Progenitor cell of endocrine pancreas (in vitro differentiated cells): ENCODE measurements at regions not wholly inside any gene's neighbourhood (a gene's known extent, or its start where the extent isn't known, plus 50 kb on each side); places are given as distances from the start of the nearest gene placed in this dataset.

Experiments used
- DNase-seq: peaks from one replicate; pipeline ENCODE4 v3.0.0; 2021; ENCODE audit warnings: low spot score; ENCODE audit not compliant: unreplicated experiment
- H3K27ac Mint-ChIP-seq: 2 replicates; pipeline ENCODE4 v1.8.0; 2021; ENCODE audit warnings: mild to moderate bottlenecking, moderate library complexity, mixed read lengths
- H3K27me3 Mint-ChIP-seq: 2 replicates; pipeline ENCODE4 v1.8.0; 2021; ENCODE audit warnings: mixed read lengths
- H3K36me3 Mint-ChIP-seq: 2 replicates; pipeline ENCODE4 v1.8.0; 2022; ENCODE audit warnings: mixed read lengths; ENCODE audit not compliant: insufficient read depth
- H3K4me1 Mint-ChIP-seq: 2 replicates; pipeline ENCODE4 v1.8.0; 2021; ENCODE audit warnings: low read depth, mixed read lengths
- H3K4me3 Mint-ChIP-seq: 2 replicates; pipeline ENCODE4 v1.8.0; 2021; ENCODE audit warnings: low read depth, mild to moderate bottlenecking, moderate library complexity, mixed read lengths
- H3K9me3 Mint-ChIP-seq: 2 replicates; pipeline ENCODE4 v1.8.0; 2021; ENCODE audit warnings: low read depth, mixed read lengths
- TF ChIP-seq, protein P1 (sequence below): fragments of 200-600 bp; sonication (generic); IDR thresholded peaks from one replicate; pipeline ENCODE4 v1.5.0; 2021; ENCODE audit warnings: antibody characterized with exemption, mild to moderate bottlenecking; ENCODE audit not compliant: unreplicated experiment

DNA sequence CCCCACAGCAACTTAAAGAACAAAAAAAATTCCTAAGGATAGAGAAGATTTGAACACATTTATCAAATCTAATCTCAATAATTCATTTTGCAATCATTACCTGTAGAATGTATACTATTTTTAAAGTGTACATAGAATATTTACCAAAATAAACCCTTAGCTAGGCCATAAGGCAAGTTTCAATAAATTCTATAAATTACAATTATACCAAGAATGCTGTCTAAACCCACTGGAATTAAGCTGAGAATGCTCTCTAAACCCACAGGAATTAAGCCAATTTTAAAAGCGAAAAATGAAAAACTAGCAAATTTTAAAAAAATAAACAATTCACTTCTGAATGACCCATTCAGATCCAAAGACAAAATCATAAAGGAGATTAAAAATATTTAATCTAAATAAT, 540.4 kb upstream of the NBEA start:
- H3K4me3 Mint-ChIP-seq: no peak overlapping the region
- H3K4me1 Mint-ChIP-seq: no peaks in the 10 kb centered on the region
- peaks cover 8% of the 10 kb centered on the region for H3K9me3 Mint-ChIP-seq
- H3K27ac Mint-ChIP-seq: no peak overlapping the region
- H3K36me3 Mint-ChIP-seq: no peaks in the 10 kb centered on the region
- H3K27me3 Mint-ChIP-seq: no peaks in the 10 kb centered on the region
- TF ChIP-seq, protein P1, sequence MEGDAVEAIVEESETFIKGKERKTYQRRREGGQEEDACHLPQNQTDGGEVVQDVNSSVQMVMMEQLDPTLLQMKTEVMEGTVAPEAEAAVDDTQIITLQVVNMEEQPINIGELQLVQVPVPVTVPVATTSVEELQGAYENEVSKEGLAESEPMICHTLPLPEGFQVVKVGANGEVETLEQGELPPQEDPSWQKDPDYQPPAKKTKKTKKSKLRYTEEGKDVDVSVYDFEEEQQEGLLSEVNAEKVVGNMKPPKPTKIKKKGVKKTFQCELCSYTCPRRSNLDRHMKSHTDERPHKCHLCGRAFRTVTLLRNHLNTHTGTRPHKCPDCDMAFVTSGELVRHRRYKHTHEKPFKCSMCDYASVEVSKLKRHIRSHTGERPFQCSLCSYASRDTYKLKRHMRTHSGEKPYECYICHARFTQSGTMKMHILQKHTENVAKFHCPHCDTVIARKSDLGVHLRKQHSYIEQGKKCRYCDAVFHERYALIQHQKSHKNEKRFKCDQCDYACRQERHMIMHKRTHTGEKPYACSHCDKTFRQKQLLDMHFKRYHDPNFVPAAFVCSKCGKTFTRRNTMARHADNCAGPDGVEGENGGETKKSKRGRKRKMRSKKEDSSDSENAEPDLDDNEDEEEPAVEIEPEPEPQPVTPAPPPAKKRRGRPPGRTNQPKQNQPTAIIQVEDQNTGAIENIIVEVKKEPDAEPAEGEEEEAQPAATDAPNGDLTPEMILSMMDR: no peak
- no peak for DNase-seq

DNA sequence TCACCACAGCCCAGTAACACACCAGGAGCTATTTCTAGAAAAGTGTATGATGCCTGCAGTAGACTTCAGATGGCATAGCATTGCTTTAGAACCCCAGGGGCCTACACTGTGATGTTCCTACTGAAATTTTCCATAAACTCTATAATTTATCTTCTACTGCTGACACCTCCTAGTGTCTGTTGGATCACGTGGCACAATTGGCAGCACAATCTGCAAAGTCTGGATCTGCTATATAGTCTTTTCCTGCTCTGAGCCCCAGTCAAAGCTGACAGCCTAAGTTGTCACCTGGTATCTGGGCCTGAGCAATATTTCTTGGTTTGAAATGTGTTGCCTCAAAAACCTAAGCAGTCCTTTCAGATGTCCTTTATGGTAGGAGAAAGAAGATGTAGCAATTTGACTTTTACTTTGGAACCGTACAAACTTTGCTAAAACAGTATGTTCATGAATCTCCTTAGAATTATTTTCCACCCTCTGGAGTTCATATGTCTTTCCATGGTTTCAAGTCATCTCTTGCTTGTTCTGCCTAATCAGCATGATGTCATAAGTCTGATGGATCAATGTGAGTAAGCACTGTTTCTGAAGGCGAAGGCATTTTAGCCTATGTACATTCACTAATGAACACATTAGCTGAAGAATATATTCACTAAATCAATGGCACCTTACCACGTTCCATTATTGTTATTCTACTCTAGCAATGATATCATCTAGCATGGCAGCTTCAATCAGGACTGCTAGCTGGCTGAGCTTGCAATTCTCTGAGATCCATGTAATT, 536.5 kb upstream of the NBEA start:
- Mint-ChIP-seq H3K9me3 (peaks cover 3% of the 10 kb centered on the region), H3K27ac (no peak overlapping the region), H3K4me1 (no peaks in the 10 kb centered on the region), H3K27me3 (no peaks in the 10 kb centered on the region), H3K4me3 (no peak overlapping the region), H3K36me3 (no peaks in the 10 kb centered on the region)
- TF ChIP-seq, protein P1: no peak
- DNase-seq: no peak

GRCh38 chr13:34408640-34409039, 533.4 kb upstream of the NBEA start:
- Mint-ChIP-seq H3K9me3 (peaks cover 3% of the 10 kb centered on the region), H3K27me3 (no peaks in the 10 kb centered on the region), H3K27ac (no peak overlapping the region), H3K36me3 (no peaks in the 10 kb centered on the region), H3K4me1 (peaks cover 1% of the 10 kb centered on the region), H3K4me3 (no peak overlapping the region)
- DNase-seq: no peak
- TF ChIP-seq, protein P1: no peak

DNA sequence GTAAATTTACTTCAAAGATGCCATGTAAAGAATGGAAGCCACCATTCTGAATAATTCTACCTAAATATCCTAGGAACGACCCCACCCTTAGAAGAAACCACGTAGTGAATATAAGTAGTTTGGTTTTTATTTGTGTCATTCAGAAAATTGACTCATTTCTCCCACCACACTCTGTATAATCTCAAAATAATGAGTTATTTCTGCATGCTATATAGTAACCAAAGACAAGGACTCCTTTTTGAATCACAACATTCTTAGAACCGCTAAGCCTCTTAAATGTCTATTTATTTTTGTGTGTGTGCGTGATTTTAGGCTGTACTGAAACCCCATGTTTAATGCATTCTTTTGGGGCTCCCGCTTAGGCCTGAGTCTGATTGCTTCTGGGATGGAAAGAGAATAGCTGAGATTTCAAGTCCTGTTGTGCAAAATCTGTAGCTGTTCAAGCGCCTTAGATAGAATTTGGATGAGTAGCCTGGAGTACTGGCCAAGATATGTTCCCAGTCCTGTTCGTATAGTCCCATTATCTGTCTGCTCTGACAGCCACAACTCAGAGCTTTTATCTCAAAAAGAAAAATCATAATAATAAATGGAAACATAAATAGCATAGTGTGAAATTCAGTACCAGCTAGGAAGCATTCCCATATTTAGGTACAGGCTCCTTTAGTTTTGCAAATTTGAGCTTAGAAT, 532.4 kb upstream of the NBEA start:
- no peaks in the 10 kb centered on the region for H3K36me3 Mint-ChIP-seq
- peaks cover 3% of the 10 kb centered on the region for H3K9me3 Mint-ChIP-seq
- TF ChIP-seq, protein P1: no peak
- peaks cover 1% of the 10 kb centered on the region for H3K4me1 Mint-ChIP-seq
- H3K4me3 Mint-ChIP-seq: no peak overlapping the region
- no peaks in the 10 kb centered on the region for H3K27me3 Mint-ChIP-seq
- no peak for DNase-seq
- H3K27ac Mint-ChIP-seq: no peak overlapping the region

- Mint-ChIP-seq H3K4me3 (no peak overlapping the region), H3K27ac (no peak overlapping the region), H3K4me1 (peaks cover 1% of the 10 kb centered on the region), H3K27me3 (no peaks in the 10 kb centered on the region), H3K9me3 (peaks cover 3% of the 10 kb centered on the region), H3K36me3 (no peaks in the 10 kb centered on the region)
- DNase-seq: no peak
- TF ChIP-seq, protein P1: no peak
Measured at GRCh38 chr13:34410678-34411077, 531.4 kb upstream of the NBEA start.
